SU-DHL-6 (cell line): ENCODE measurements at regions not wholly inside any gene's neighbourhood (a gene's known extent, or its start where the extent isn't known, plus 50 kb on each side); places are given as distances from the start of the nearest gene placed in this dataset.

Source experiments
- EZH2phosphoT487 ChIP-seq: fragments of 200-600 bp; sonication (generic), shearing (Covaris generic); conservative IDR thresholded peaks from 2 replicates; pipeline ENCODE4 v1.6.1; 2018; ENCODE audit warnings: mild to moderate bottlenecking, antibody characterized with exemption, low read length, moderate library complexity, mixed read lengths
- TF ChIP-seq, protein P1 (sequence below): fragments of 200-600 bp; sonication (generic); IDR thresholded peaks from one replicate; pipeline ENCODE4 v1.5.1; 2017; ENCODE audit warnings: antibody characterized with exemption, mild to moderate bottlenecking, low read length, moderate library complexity; ENCODE audit not compliant: insufficient read depth, poor library complexity, severe bottlenecking

DNA sequence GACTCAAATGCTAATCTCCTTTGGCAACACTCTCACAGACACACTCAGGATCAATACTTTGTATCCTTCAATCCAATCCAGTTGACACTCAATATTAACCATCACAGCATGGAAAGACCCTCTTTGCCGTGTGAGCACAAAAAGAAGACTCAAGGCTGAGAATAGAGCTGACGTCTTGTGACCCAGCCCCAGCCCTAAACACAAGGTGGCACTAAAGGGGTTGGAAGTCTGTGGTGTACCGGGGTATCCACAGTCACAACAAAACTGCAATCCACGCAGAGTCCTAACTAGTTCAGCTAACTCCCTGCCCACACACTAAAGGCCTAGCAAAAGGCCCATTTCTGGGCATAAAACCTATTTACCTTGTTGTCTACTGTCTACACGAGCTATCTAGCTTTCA lies 200.1 kb downstream of the ACTR3B start:
- TF ChIP-seq, protein P1, sequence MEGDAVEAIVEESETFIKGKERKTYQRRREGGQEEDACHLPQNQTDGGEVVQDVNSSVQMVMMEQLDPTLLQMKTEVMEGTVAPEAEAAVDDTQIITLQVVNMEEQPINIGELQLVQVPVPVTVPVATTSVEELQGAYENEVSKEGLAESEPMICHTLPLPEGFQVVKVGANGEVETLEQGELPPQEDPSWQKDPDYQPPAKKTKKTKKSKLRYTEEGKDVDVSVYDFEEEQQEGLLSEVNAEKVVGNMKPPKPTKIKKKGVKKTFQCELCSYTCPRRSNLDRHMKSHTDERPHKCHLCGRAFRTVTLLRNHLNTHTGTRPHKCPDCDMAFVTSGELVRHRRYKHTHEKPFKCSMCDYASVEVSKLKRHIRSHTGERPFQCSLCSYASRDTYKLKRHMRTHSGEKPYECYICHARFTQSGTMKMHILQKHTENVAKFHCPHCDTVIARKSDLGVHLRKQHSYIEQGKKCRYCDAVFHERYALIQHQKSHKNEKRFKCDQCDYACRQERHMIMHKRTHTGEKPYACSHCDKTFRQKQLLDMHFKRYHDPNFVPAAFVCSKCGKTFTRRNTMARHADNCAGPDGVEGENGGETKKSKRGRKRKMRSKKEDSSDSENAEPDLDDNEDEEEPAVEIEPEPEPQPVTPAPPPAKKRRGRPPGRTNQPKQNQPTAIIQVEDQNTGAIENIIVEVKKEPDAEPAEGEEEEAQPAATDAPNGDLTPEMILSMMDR, result no peak
- no peak for TF ChIP-seq EZH2phosphoT487
